A549 (cell line): ENCODE measurements at regions not wholly inside any gene's neighbourhood (a gene's known extent, or its start where the extent isn't known, plus 50 kb on each side); places are given as distances from the start of the nearest gene placed in this dataset.

Experiments
- EHF ChIP-seq: fragments of 250-450 bp; sonication (Bioruptor Pico); IDR thresholded peaks from 2 replicates; pipeline ENCODE4 v1.5.0; 2020; ENCODE audit warnings: mild to moderate bottlenecking
- EP300 ChIP-seq, 2 experiments: fragments of >200 bp; sonication (Bioruptor Twin); formaldehyde crosslinking; IDR thresholded peaks; 2 replicates in 1 of 2; 3 replicates in 1 of 2; pipeline ENCODE4 v1.6.1; 2016 to 2017
- FOSL2 ChIP-seq, 2 experiments: fragments of 450-650 bp in 1 of 2; fragments of >200 bp in 1 of 2; sonication (Bioruptor Twin) in 1 of 2; formaldehyde crosslinking; IDR thresholded peaks; 2 replicates each; pipeline versions ENCODE4 v1.5.0 to v1.6.1; 2016 to 2020; ENCODE audit warnings: mild to moderate bottlenecking in 1 of 2, moderate library complexity in 1 of 2
- JUNB ChIP-seq: fragments of >200 bp; sonication (Bioruptor Twin); formaldehyde crosslinking; IDR thresholded peaks from 2 replicates; pipeline ENCODE4 v1.6.1; 2016
- MAFK ChIP-seq: fragments of 450-650 bp; IDR thresholded peaks from 2 replicates; pipeline ENCODE4 v1.6.1; 2014; ENCODE audit not compliant: partially characterized antibody
- MAZ ChIP-seq: fragments of 150-350 bp; IDR thresholded peaks from 2 replicates; pipeline ENCODE4 v1.6.1; 2014; ENCODE audit warnings: antibody characterized with exemption, low read depth, low read length, borderline replicate concordance
- NR3C1 ChIP-seq: fragments of >200 bp; sonication (Bioruptor Twin); formaldehyde crosslinking; IDR thresholded peaks from 3 replicates; pipeline ENCODE4 v1.6.1; 2017
- POLR2A ChIP-seq: IDR thresholded peaks from 2 replicates; pipeline ENCODE4 v1.6.1; 2012; ENCODE audit warnings: mild to moderate bottlenecking, low read length
- POLR2AphosphoS2 ChIP-seq: conservative IDR thresholded peaks from 2 replicates; pipeline ENCODE4 v1.6.1; 2012; ENCODE audit warnings: low read length, improper control_type of control experiment, inconsistent platforms
- RFX5 ChIP-seq: fragments of 450-650 bp; IDR thresholded peaks from 2 replicates; pipeline ENCODE4 v1.7.1; 2014; ENCODE audit warnings: antibody characterized with exemption, mild to moderate bottlenecking, moderate library complexity
- SMC3 ChIP-seq: fragments of >200 bp; sonication (Bioruptor Twin); formaldehyde crosslinking; IDR thresholded peaks from 3 replicates; pipeline ENCODE4 v1.6.1; 2018; ENCODE audit warnings: inconsistent platforms
- TFCP2L1 ChIP-seq: fragments of 250-450 bp; sonication (Bioruptor Pico); IDR thresholded peaks from 2 replicates; pipeline ENCODE4 v1.5.0; 2021; ENCODE audit warnings: mild to moderate bottlenecking
- TF ChIP-seq, protein P1 (sequence below): fragments of >200 bp; sonication (Bioruptor Twin); formaldehyde crosslinking; IDR thresholded peaks from 3 replicates; pipeline ENCODE4 v1.5.1; 2016
- TF ChIP-seq, protein P2 (sequence below): fragments of 200-600 bp; sonication (generic); IDR thresholded peaks from 2 replicates; pipeline ENCODE4 v1.6.1; 2016; ENCODE audit warnings: antibody characterized with exemption, mild to moderate bottlenecking, moderate library complexity

DNA sequence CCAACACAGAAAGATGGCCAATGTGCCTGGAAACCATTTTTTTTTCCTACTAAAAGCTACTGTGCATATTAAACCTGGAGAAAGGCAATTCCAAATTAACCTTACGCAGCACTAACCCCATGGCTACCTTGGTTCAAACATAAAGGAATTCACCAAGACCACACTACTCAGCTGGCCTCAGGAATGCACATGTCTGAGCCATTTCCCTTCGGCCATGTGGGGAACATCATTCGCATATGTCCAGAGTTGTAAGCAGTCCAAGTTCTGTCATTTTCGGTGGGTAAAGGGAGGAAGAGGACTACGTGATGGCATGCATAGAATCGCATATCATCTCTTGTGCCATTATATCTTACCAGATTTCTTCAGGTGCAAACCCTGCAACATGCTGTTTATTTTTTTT lies 175.4 kb downstream of the NTMT2 start:
- TF ChIP-seq POLR2A (no peak), RFX5 (no peak), SMC3 (no peak), TFCP2L1 (CRISPR knock-in tag) (no peak), MAFK (no peak), FOSL2 (IDR thresholded peaks at IDR 0.05) (no peak), FOSL2 (CRISPR knock-in tag; IDR thresholded peaks at IDR 0.05) (no peak), NR3C1 (no peak), POLR2AphosphoS2 (no peak), EHF (CRISPR knock-in tag) (no peak), MAZ (no peak), JUNB (no peak), EP300 (IDR thresholded peaks at IDR 0.05) (no peak)
- TF ChIP-seq, protein P1, sequence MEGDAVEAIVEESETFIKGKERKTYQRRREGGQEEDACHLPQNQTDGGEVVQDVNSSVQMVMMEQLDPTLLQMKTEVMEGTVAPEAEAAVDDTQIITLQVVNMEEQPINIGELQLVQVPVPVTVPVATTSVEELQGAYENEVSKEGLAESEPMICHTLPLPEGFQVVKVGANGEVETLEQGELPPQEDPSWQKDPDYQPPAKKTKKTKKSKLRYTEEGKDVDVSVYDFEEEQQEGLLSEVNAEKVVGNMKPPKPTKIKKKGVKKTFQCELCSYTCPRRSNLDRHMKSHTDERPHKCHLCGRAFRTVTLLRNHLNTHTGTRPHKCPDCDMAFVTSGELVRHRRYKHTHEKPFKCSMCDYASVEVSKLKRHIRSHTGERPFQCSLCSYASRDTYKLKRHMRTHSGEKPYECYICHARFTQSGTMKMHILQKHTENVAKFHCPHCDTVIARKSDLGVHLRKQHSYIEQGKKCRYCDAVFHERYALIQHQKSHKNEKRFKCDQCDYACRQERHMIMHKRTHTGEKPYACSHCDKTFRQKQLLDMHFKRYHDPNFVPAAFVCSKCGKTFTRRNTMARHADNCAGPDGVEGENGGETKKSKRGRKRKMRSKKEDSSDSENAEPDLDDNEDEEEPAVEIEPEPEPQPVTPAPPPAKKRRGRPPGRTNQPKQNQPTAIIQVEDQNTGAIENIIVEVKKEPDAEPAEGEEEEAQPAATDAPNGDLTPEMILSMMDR, result no peak
- TF ChIP-seq, protein P2, sequence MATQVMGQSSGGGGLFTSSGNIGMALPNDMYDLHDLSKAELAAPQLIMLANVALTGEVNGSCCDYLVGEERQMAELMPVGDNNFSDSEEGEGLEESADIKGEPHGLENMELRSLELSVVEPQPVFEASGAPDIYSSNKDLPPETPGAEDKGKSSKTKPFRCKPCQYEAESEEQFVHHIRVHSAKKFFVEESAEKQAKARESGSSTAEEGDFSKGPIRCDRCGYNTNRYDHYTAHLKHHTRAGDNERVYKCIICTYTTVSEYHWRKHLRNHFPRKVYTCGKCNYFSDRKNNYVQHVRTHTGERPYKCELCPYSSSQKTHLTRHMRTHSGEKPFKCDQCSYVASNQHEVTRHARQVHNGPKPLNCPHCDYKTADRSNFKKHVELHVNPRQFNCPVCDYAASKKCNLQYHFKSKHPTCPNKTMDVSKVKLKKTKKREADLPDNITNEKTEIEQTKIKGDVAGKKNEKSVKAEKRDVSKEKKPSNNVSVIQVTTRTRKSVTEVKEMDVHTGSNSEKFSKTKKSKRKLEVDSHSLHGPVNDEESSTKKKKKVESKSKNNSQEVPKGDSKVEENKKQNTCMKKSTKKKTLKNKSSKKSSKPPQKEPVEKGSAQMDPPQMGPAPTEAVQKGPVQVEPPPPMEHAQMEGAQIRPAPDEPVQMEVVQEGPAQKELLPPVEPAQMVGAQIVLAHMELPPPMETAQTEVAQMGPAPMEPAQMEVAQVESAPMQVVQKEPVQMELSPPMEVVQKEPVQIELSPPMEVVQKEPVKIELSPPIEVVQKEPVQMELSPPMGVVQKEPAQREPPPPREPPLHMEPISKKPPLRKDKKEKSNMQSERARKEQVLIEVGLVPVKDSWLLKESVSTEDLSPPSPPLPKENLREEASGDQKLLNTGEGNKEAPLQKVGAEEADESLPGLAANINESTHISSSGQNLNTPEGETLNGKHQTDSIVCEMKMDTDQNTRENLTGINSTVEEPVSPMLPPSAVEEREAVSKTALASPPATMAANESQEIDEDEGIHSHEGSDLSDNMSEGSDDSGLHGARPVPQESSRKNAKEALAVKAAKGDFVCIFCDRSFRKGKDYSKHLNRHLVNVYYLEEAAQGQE, result no peak
